Peyer's patch (tissue), 4 donors: ENCODE measurements at regions not wholly inside any gene's neighbourhood (a gene's known extent, or its start where the extent isn't known, plus 50 kb on each side); places are given as distances from the start of the nearest gene placed in this dataset.

Experiments
- CTCF ChIP-seq, 6 experiments: fragments of 450-650 bp in 4 of 6; fragments of 200-600 bp in 2 of 6; sonication (generic) in 1 of 6; IDR thresholded peaks; one replicate each; pipeline ENCODE4 v1.5.1; 2017 to 2019; ENCODE audit warnings: antibody characterized with exemption in 6 of 6, mild to moderate bottlenecking in 3 of 6, moderate library complexity in 1 of 6
- POLR2A ChIP-seq, 2 donors: fragments of 450-650 bp; IDR thresholded peaks; one replicate each; pipeline ENCODE4 v1.5.1; 2017; ENCODE audit warnings: antibody characterized with exemption in 2 of 2, mild to moderate bottlenecking in 2 of 2, moderate library complexity in 2 of 2

- TF ChIP-seq CTCF (IDR thresholded peaks at IDR 0.05) (no peak), POLR2A (IDR thresholded peaks at IDR 0.05) (no peak)
Measured at GRCh38 chr2:192254444-192254843, 59.7 kb upstream of the TMEFF2 start.
